ENCODE measurements at regions not wholly inside any gene's neighbourhood (a gene's known extent, or its start where the extent isn't known, plus 50 kb on each side); places are given as distances from the start of the nearest gene placed in this dataset.

- H3K9me3 Mint-ChIP-seq, result no peaks in the 10 kb centered on the region
- no peak for ATAC-seq (replicated peaks in 1 of 4)
- POLR2A ChIA-PET, result no interaction called here
These were observed 56.5 kb upstream of the NREP start for GRCh38 chr5:111813537-111813936.

GRCh38 chr5:111810112-111810511 is 53.1 kb upstream of the NREP start:
- Mint-ChIP-seq H3K4me3 (no peak overlapping the region), H3K27ac (no peak overlapping the region), H3K4me1 (no peaks in the 10 kb centered on the region), H3K27me3 (no peaks in the 10 kb centered on the region), H3K36me3 (no peaks in the 10 kb centered on the region), H3K9me3 (no peaks in the 10 kb centered on the region)
- ChIA-PET POLR2A (interaction anchor here in 1 of 2 donors (0.6 kb wide), 1 partner anchor 1720 kb away, joined by 4 read pairs; no protein-coding TSS in a partner anchor), CTCF (no interaction called here)
- DNase-seq, result no peak
- Histone ChIP-seq H3K27me3 (replicated peaks in 1 of 2; ENCODE audit: control insufficient read depth in 2 of 2, extremely low read depth in 1 of 2, insufficient read depth in 2 of 2, low read length in 1 of 2) (no peaks in the 10 kb centered on the region), H3K9me3 (no peaks in the 10 kb centered on the region), H3K4me1 (ENCODE audit: control insufficient read depth in 1 of 2, extremely low read depth in 1 of 2, insufficient read depth in 2 of 2, low read length in 2 of 2) (no peaks in the 10 kb centered on the region), H3K4me3 (ENCODE audit: control insufficient read depth in 1 of 2, extremely low read depth in 1 of 2, low read length in 1 of 2) (no peak overlapping the region), H3K36me3 (ENCODE audit: control insufficient read depth in 2 of 2, extremely low read depth in 1 of 2, insufficient read depth in 1 of 2, low read length in 1 of 2) (no peaks in the 10 kb centered on the region), H3K27ac (ENCODE audit: low read length) (no peak overlapping the region)
- WGBS (ENCODE audit: insufficient coverage), result 56% methylated on average over 2 of the region's 4 CpGs
- no peak for ATAC-seq (replicated peaks in 1 of 4)

More at GRCh38 chr5:111813537-111813936, 56.5 kb upstream of the NREP start:
- Mint-ChIP-seq H3K36me3 (no peaks in the 10 kb centered on the region), H3K27ac (no peak overlapping the region), H3K4me1 (no peaks in the 10 kb centered on the region), H3K27me3 (no peaks in the 10 kb centered on the region), H3K4me3 (no peak overlapping the region)
- Histone ChIP-seq H3K36me3 (ENCODE audit: control insufficient read depth in 2 of 2, extremely low read depth in 1 of 2, insufficient read depth in 1 of 2, low read length in 1 of 2) (no peaks in the 10 kb centered on the region), H3K27ac (ENCODE audit: low read length) (no peak overlapping the region), H3K4me3 (ENCODE audit: control insufficient read depth in 1 of 2, extremely low read depth in 1 of 2, low read length in 1 of 2) (no peak overlapping the region), H3K4me1 (ENCODE audit: control insufficient read depth in 1 of 2, extremely low read depth in 1 of 2, insufficient read depth in 2 of 2, low read length in 2 of 2) (no peaks in the 10 kb centered on the region), H3K27me3 (replicated peaks in 1 of 2; ENCODE audit: control insufficient read depth in 2 of 2, extremely low read depth in 1 of 2, insufficient read depth in 2 of 2, low read length in 1 of 2) (no peaks in the 10 kb centered on the region), H3K9me3 (no peaks in the 10 kb centered on the region)
- DNase-seq, result no peak
- CTCF ChIA-PET, result no interaction called here

Measured in T-cell (primary cell).